Stimulated activated CD8-positive, alpha-beta memory T cell treated with anti-CD3 and anti-CD28 coated beads, Interleukin-2, amount 100 ng/mL, for 48 hours (primary cell): ENCODE measurements at regions not wholly inside any gene's neighbourhood (a gene's known extent, or its start where the extent isn't known, plus 50 kb on each side); places are given as distances from the start of the nearest gene placed in this dataset.
A peak's percentile ranks its signal among the peaks of the same experiment; 100 is the strongest.

Source experiments
- DNase-seq, 2 donors: peaks; one replicate each; pipeline ENCODE4 v3.0.0-alpha.2; 2020; ENCODE audit warnings: low read depth in 2 of 2

DNA sequence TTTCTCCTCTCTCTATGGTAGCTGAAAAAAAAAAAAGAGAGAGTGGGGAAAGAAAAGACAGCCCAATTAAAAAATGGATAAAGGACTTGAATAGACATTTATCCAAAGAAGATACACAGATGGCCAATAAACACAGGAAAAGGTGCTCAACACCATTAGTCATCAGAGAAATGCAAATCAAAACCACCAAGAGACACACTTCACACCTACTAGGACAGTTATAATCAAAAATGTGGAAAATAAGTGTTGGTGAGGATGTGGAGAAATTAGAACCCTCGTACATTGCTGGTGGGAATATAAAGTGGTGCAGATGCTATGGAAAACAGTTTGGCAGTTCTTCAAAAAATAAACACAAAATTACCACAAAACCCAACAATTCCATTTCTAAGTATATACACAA, 172.4 kb upstream of the GRIN2B start:
- no peak for DNase-seq

DNA sequence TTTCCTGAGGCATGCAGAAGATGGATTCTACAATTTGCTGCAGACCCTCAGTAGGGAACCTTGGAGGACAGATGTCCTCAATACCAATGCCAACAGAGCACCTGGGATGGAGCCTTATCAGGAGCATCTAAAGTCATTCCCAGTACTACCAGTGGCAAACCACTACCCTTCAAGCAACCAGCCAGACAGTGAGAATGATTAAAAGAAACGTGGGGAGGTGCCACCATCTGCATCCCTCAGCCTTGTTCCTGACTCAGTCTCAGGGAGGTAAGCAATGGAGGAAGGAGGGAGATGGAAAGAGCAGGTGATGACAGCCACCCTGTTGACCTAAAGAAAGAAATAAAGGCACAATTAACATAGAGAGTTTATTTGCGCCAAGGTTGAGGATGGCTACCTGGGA, 175.2 kb upstream of the GRIN2B start:
- no peak for DNase-seq

DNA sequence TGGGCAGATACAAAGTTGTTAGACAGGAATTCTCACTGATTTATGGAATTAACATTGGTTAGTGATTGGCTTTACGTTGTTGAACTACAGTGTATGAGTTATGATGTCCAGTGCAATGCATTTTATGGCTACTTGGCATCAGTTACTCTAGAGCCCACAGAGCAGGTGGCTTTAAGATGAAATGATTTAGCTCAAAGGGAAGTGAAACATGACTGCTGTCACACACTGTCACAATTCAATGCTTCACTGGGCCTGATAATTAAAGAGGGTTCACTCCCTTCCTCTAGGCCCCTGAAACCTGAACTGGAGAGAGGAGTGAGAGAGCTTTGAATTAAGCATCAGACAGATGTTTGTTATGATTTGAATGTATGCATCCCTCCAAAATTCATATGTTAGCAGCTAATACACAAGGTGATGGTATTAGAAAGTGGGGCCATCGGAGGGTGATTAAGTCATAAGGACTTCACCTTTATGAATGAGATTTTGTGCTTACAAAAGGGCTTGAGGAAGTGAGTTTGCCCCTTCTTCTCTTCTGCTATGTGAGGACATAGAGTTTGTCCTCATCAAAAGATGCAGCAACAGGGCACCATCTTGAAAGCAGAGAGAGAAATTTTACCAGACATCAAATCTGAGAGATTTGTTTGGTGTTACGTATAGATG, 175.8 kb upstream of the GRIN2B start:
- DNase-seq, result no peak

DNA sequence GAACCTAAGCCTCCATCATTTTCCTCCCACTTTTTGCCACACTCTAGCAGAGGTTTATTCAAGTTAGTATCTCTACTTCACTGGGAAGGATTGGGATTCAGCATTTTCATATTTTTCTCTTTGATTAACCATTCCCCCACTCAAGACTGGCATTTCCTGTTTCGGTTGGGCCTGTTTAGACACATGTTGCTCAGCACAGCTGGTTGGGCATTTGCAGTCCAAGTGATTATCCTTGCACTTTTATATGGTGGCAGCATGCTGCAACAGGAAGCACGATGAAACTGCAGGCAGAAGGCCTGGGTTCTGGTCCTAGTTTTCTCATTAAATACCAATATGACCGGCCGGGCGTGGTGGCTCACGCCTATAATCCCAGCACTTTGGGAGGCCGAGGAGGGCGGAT, 182.9 kb upstream of the GRIN2B start:
- no peak for DNase-seq

DNA sequence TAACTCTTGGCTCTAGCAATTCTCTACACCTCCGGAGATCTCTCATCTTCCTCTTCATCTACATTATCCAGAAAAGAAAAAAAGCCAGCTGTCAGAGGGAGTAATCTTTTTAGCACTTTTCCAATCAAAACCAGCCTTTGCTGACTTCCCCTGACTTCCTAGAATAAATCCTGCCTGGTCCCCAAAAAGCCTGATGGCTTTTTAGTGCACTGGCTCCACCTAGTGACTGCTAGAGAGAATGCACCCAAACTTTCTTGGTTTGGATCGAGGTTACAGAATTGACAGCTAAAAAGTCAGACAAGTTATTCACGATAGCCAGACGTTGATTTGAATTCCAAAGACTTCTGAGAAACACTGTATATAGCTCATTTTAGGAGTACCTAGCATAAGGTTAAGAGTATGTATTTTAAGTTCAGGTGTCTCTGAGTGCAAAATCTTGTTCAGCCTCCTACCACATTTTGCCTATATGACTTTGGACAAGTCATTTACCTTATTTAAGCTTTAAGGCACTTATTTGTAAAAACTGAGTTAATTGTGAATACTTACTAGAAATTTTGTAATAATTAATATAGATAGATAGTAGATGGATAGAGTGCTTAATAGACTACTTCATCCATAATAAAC, 185.7 kb upstream of the GRIN2B start:
- peak in 1 of 2 donors; percentile 20 for DNase-seq

DNA sequence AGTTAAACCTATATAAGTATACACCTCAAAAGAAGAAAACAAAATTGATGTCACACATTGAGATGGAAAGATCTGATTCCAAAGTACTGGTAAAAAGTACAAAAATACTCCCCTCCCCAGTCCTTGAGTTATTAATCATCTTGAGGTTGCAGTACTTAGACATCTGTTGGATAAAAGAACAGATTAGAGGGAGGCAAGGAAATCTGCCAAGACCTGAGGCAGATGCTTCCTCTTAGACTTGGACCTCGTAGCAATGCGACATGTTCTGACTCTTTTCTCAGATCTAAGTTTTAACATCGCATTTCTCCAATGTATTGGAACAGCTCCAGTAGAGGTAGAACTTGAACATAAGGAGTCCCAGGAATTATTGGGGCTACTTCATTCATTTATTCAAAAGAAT, 187.9 kb upstream of the GRIN2B start:
- no peak for DNase-seq

DNA sequence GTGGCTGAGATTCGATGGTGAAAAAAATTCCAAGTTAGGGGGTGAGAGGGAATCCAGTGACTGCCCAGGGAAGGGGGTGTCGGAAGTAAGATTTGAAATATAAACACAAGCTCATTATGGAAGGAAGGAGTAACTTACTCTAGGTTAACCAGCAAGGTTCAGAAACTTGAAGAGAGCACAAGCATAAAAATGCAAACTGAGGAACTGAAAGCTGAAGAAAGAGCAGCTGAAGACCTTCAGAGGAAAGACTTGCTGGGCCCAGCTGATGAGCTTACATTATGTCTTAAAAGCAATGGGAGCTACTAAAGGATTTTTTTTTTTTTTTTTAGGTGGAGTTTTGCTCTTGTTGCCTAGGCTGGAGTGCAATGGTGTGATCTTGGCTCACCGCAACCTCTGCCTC, 189.7 kb upstream of the GRIN2B start:
- DNase-seq, result no peak

DNA sequence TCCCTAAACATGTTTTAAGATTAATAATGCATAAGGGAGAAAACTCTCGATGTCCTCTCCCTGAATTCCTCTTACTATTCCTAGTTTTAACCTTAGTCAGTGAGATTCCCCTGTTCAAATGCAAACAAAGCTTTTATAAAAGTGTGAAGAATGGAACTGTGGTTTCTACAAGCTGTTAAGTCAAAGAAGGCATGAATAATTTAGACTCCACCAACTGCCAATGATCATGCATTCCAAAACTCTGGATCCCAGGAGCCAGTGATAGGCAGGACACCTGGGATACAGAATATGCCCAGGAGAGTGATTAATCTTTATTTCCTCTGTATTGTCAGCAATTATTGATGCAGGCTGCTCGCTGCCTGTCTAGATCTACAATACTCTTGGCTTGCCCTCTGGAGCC, 190.3 kb upstream of the ATF7IP start:
- DNase-seq, result no peak

DNA sequence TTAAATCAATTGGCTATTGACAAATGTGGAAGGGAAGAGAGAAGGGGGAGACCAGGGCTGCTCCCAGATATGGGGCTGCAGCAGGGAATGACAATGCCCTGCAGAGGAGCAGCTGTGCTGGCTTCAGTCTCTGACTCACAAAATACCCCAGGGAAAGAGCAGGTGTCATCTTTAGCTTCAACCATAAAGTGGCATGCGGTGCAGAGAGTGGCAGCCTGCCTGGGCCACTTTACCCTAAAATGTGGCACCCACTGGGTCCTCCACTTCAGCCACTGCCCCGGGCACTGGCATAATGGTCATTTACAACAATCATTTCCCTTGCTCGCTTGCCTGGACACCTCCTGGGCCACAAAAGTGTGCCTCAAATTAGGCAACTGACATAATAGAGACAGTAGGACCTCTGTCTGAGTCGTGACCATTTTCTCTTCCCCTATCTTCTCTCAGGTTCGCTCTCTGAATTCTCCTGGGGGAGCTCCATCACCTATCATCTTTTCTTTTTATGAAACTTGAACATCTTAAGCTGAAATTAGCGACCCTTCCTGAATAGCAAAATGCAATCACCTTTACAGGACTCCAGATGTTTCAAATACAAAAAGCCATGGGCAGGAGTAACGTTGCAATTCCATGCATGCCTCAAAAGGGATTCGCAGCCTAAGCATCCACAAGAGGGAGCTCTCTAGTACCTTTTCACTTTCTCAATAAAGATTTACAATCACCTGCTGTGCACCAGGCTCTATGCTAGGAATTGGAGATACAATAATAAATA, 179.9 kb upstream of the ATF7IP start:
- no peak for DNase-seq

DNA sequence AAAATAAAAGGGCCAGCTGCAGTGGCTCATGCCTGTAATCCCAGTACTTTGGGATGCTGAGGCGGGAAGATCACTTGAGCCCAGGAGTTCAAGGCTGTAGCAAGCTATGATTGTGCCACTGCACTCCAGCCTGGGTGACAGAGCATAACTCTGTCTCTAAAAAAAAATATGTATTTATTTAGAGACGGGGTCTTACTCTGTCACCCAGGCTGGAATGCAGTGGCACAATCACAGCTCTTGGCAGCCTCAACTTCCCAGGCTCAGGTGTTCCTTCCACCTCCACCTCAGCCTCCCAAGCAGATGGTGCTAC, 179.3 kb upstream of the ATF7IP start:
- no peak for DNase-seq

DNA sequence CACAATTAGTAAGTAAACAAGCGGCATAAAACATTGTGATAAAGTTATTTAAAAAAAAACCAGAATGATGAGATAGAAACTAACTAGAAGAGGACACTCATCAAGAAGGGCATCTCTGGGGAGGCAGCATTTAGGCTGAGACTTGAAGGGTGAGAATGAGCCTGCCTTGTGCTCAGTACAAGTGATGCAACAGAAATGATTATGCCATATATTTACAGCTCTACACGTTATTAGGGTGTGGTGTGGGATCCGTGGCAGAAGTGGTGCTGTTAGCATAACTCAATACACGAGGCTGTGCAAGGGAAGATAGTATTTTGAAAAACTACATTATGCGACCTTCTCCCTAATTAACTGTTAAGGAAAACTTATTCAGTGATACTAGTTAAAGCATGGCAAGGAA, 178.5 kb upstream of the ATF7IP start:
- DNase-seq, result no peak

DNA sequence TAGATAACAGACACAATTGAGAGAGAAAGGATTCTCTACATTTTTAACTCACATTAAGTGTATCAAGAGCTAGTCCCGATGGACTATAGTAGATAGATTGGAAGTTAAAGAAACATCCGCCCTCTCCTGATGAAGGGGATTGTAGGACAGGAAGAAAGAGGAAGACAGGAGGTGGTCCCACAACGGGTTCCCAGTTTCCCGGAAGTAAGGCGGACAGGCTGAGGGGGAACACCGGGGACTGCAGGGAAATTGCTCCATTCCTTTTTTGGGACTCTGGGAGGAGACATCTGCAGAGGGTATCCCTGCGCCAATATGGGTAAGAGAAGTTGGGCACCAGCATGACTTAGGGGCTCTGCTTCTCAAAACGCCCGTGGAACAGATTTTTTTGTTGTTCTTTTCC, 177.5 kb upstream of the ATF7IP start:
- no peak for DNase-seq

DNA sequence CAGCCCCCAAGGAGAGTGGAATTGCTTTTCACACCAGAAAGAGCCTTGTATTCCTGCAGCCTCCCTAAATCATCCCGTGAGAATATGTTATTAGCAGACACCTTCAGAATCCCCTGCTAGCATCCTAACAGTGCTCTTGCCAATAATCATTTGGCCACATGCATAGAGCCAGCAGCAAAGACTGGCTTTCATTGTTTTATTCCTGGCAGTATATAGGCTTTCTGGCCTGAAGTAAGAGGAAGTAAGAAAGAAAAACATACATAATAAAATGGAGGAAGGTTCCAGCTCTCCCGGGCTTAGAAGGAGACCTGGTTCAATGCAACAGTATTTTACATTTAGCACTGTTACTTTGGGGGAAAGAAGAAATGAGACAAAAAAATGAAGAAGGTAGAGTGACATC, 176.7 kb upstream of the ATF7IP start:
- DNase-seq, result no peak

DNA sequence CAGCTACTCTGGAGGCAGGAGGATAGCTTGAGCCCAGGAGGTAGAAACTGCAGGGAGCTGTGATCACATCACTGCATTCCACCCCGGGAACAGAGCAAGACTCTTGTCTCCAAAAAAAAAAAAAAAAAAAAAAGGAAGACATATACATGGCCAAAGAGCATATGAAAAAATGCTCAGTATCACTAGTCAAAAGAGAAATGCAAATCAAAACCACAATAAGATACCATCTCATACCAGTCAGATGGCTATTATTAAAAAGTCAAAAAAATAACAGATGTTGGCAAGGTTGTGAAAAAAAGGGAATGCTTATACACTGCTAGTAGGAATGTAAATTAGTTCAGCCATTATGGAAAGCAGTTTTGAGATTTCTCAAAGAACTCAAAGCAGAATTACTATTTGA, 174.8 kb upstream of the ATF7IP start:
- DNase-seq, result no peak

DNA sequence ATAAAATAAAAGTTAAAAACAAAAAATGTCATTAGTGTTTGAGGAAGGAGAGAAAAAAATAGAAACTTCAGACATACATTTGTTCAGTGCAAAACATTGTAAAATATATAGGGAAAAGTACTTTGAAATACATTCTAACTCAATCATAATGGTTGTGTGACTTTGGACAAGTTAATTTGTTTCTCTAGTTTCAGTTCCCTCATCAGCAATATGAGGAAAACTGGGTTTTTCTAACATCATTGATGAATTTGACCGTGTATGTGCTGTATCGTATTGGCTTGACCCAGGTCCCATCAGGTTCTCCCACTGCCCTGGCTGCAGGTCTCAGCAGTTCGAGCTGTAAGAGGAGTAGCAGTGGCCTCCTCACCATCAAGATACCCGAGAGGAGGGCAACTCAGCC, 173.9 kb upstream of the ATF7IP start:
- no peak for DNase-seq

DNA sequence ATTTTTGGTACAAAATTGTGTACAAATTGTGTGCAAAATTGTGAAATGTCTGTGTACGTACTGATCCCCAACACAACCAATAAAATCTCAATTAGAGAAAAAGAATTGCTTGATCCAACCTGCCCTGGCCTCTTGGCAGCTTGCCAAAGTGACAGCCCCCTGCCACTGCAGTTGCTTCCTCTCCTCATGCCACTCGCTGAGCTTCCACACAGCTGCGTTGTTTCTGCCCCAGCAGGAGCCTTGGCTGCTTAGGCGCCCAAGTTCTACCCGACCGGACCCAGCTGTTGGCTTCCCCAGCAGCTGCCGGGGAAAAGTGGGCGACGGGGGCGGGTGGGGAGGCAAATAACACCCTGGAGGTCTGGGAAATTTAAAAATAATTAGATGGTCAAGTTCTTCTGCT, 171.8 kb upstream of the ATF7IP start:
- DNase-seq, result no peak

DNA sequence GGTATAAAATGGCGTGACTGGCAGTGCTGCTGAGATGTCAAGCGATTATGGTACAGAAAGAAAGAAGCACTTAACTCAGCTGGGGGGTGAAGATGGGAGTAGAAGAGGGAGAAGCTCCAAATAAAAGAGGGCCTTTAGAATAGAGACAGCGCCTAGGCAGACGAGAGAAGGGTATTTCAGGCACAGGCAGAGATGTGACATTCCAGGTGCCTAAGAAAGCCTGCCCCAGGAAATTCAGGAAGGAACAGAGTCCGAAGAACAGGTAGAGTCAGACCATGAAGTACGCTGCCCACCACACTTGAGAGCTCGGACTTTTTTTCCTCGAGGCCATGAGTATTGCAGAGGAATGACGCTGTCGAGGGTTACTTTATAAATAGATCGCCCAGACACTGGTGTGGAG, 170.9 kb upstream of the ATF7IP start:
- no peak for DNase-seq

DNA sequence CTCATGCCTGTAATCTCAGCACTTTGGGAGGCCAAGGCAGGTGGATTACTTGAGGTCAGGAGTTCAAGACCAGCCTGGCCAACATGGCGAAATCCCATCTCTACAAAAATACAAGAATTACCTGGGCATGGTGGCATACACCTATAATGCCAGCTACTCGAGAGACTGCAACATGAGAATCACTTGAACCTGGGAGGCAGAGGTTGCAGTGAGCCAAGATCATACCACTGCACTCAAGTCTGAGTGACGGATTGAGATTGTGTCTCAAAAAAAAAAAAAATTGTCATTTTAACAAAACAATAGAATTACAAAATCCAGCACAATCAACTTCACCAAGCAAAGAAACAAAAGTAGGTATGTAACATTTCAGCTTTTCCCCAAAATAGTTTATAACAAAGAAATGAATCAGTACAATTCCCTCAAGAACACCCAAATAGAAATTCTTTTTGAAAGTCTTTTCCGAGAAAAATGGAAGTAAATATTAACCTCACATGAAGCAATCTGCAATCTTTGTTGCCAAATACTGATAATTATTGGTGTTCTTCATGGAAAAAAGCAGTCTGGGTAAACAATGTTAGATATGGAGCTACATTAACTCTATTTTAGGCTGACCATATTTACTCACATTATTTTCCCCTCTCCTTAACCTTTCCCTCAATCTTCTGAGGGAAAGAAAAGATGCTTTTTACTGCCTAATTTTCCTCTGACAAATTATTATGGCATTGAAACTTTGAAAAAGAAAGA, 165.9 kb upstream of the ATF7IP start:
- no peak for DNase-seq

DNA sequence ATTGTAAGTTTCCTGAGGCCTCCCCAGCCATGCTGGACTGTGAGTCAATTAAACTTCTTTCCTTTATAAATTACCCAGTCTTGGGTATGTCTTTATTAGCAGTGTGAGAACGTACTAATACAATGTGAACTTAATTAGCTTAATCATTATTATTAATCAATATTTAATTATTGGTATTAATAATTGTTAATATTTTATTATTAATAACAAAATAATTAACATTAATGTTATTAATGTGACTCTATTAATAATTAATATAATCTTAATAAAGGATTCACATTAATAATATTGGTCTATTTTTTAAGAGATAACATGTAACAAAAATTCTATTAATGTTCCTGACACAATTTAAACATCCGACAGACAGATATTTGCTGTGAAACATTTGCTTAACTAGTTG, 164.9 kb upstream of the ATF7IP start:
- DNase-seq, result no peak

DNA sequence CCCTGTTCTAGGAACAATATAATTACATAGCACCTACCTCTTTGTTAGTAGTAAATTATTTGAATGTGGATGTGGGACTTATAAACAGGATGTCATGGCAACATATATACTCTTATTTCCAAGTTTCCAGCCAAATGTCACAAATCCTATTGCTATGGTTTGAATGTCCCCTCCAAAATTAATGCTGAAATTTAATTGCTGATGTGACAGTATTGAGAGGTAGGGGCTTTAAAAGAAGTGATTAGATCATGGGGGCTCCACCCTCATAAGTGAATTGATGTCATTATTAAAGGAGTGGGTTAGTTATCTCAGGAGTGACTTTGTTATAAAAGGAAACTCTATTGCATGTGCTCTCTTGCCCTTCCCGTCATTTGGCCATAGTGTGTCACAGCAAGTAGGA, 164.2 kb upstream of the ATF7IP start:
- DNase-seq, result no peak

DNA sequence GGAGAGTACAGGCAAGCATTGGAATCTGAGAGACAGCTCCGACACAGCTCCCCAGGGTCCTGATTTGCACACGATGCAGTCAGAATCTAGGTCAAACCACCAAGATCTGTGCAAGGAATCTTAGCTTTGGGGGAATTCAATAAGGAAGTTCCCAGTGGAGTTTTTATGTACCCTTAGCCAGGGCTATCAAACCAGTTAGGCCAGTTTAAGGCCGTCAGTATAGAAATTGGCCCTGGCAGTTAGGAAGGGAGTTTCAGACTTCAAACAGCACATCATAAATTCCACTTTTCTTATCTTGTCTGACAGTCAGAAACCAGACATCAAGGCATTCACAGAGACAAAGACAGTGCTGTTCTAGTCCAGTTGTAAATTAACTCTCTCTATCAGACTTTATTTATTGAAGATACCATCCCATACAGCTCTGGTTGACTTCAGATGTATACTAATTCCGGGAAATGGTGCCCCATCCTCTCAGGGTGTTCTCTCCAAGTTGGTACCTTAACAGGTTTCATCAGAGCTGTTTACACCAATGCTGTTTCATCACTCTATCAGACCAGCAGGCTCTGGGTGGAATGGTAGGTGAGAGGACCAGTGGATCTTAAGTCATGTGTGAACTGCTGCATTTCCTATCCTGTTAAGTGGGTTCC, 157.5 kb upstream of the ATF7IP start:
- no peak for DNase-seq

DNA sequence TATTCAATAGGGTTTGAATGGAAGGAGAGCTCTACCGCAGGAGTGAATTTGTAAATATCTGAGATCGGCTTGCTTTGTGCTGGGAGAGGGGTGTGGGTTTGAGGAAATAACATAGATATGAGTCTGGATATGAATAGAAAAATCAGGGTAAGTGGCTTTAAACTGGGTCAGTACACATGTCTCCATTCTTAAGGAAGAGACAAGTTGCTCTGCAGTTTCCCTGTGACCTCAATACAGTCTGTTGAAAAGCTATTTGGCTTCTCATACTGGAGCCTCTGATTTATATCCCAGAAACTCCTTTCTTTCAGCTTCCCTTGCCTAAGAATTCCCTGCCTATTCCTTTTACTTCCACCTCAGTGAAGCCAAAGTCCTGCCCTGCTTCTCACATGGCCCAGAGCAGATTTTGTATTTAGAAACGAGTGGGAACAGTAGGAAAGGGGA, 153.5 kb upstream of the ATF7IP start:
- no peak for DNase-seq
